Muscle of arm (tissue), 1 donor: ENCODE measurements at regions not wholly inside any gene's neighbourhood (a gene's known extent, or its start where the extent isn't known, plus 50 kb on each side); places are given as distances from the start of the nearest gene placed in this dataset.

Experiments
- DNase-seq: peaks from one replicate; pipeline ENCODE4 v3.0.0-alpha.2; 2013

DNA sequence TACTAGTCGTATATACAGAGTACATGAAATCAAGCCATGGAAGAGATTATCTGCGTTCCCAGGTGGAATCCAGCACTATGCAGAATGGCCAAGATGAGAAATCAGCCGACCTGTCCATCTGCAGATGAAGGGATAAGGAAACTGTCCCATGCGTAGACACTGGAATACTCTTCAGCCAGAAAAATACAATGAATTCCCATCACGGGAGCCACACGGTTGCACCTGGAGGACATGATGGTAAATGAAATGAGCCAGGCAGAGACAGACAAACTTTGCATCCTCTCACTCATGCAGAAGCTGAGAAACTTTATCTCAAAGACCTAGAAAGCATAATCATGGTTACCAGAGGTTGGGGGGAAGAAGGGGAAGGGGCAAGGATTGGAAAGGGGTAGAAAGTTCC is 111.9 kb upstream of the TOP3B start:
- DNase-seq, result no peak

DNA sequence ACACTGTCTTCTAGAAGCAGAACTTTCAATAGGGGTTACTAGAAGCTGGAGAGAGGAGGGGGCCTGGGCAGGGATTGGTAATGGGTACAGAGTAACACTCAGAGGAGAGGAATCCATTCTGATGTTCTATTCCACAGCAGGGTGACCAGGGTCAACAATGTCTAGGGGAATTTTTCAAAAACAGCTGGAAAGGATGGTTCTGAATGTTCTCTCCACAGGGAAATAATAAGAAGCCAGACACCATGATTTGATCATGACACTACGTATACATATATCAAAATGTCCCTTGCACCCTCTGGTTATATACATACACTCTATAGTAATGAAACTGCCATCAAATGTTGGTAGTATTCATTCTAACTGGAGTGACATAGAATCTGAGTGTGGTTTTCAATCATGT is 111.2 kb upstream of the TOP3B start:
- DNase-seq, result no peak

DNA sequence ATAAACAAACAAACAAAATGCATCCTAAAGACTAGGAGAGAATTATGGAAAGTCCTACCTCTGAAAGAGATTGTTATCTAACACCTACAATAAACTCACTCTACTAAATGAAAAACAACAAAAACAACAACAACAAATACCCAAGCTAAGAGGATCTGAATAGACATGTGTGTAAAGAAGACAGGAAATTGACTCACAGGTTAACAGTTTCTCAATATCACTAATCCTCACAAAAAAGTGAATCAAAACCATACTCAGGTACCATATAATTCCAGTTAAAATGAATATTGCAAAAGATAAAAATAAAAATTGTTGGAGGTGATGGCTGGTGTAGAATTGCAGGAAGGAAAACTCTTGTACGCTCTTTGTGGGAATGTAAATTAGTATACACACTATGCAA is 110.4 kb upstream of the TOP3B start:
- no peak for DNase-seq

DNA sequence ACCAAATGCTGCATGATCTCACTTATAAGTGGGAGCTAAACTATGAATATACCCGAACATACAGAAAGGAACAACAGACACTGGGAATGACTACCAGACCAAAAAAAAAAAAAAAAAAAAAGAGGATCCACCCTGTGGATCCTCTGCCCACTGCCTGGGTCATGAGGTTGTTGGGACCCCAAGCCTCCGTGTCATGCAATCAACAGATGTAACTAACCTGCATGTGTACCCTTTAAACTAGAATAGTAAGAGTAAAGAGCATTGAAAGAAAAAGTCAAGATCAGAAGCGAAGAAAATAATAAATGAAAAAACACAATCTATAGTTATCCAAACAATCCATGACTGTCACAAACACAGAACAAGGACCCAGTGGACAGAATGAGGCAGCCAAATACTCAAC is 109.5 kb upstream of the TOP3B start:
- DNase-seq, result no peak

DNA sequence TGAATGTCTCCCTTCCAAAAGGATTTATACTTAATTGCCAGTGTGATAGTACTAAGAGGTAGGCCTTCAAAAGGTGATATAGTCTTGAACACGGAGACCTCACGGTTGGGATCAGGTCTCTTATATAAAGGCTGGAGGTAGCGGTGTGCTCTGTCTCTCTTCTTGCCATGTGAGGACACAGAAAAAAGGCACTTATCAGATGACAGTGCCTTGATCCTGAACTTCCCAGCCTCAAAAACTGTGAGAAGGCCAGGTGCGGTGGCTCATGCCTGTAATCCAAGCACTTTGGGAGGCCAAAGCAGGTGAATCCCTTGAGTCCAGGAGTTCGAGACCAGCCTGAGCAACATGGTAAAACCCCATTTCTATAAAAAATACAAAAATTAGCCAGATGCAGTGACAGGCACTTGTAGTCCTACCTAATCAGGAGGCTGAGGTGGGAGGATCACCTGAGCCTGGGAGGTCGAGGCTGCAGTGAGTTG is 108.9 kb upstream of the TOP3B start:
- no peak for DNase-seq

DNA sequence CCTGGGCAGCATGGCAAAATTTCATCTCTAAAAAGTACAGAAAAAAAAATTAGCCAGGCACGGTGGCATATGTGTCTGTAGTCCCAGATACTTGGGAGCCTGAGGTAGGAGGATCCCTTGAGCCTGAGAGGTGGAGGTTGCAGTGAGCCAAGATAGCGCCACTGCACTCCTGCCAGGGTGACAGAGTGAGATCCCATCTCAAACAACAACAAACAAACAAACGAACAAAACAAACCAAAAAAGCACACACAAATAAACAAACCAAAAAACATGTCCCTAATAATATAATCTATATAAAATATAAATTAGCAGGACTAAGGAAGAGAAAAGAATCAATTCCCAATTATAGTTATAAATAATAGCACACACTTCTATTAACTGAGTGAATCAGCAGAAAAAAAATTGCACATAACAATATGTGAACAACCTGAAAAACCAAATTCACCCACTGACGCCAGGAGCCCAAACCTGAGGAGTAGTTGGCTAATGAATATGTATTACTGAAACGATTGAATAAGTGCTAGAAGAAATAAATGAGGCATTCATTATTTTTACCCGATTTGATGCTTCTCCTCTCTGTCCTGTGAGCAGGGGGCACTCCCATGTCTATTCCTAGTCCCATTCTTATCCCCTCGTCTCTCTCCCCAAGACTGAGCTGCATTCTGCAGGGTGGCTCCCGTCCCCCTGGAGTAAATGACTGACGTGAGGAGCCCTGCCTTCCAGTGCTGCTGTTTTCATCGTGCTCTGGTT is 108.2 kb upstream of the TOP3B start:
- DNase-seq, result no peak

DNA sequence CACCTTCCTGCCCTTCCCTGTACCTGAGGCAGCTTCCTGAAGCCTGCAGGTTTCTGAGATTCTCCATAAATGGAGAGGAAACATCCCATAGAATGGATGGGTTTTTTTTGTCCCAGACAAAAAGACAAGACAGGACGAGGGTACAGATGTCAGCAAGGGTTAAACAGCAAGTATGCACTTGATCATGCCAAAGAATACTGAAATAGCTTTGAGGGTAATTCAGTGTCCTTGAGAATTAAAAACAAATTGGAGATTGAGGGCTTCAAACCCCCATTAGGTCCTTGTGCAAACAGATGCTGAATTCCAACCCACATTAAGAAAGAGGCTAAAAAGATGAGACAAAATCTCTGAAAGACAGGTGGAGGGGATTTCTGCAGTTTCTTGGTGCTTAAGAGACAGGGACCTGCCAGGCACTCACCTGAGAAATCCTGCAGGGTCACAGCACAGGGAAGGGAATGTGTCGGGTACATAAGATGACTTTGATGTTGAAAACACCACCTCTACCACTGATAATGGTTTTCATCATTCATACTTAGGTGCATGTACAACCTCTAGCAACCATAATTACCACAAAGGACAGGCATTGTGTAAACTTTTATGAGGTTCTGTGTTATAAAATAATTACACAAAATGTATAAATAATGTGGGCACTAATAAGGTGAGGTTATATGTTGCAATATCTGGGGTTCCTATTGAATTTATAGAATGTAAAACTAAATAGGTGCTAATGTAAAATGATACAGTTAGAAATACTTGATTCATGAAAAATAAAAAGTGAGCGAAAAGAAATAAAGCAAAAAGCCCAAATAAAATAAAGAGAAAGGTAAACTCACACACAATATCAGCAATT is 107.1 kb upstream of the TOP3B start:
- no peak for DNase-seq

DNA sequence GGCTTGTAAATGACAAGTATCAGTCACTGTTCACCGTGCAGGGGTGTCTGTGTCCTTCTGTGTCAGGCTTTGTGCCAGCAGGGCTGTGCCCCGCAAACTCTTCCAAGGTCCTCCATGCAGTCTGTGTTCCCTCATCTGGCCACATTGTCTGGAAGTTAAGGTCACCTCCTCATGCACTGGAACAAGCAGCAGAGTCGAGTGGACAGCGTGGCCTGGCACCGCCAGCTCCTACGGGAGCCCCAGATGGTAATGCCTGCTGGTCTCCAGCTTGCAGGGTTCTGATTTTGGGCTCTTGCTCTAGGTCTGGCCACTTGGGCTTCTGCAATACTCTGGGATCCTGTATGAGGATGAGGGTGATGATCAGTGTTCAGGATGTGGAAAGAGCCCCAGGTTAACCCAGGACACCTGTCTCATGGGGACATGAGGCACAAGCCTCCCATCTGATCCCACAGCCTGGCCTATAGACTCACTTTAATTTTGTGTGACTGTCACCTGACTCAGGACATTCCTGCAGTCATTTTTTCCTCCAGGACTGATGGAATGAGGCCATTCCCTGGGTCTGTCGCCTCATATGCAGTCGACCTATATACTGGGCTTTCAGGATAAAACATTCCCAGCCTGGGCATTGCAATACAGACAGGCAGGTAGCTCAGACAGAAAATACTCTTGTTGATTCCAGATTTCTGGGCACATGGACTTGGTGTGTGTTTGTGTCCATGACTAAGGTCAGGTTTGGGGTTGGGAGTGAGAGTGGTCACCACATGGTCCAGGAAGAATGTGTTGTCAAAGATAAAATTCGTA is 106.3 kb upstream of the TOP3B start:
- no peak for DNase-seq

DNA sequence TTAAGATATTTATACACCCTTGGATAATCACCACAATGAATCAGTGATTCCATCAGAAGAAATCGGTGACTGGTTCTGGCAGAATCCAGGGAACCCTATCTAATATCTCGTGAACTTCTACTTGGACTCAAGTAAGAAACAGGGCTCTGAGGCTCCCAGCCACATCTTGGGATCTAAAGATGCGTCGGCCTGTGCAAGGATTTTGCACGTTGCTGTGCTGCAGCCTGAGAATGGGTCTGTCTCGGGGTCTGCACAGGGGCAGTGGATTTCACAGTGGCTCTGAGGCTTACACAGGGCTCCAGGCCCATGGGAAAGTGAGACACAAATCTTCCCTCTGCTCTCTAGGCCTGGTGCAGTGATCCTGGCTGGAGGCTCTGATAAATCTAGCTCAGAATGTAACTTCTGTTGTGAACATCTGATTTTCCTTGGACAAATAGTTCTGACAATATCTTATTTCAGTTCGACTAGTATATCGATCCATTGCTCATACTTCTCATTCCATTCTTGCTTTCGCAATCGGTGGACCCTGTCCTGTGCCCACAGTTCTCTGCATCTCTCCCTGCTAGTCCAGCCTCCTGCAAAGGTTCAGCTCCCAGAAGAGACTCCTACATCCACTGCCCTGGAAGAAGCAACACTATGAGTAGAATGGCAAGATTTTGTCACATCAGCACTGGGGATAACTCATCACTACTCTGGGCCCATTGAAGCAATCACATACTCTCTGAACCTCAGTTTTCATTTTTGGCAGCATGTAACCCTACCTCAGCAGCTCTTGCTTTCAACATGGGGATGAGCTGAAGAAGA is 105.5 kb upstream of the TOP3B start:
- DNase-seq, result no peak

DNA sequence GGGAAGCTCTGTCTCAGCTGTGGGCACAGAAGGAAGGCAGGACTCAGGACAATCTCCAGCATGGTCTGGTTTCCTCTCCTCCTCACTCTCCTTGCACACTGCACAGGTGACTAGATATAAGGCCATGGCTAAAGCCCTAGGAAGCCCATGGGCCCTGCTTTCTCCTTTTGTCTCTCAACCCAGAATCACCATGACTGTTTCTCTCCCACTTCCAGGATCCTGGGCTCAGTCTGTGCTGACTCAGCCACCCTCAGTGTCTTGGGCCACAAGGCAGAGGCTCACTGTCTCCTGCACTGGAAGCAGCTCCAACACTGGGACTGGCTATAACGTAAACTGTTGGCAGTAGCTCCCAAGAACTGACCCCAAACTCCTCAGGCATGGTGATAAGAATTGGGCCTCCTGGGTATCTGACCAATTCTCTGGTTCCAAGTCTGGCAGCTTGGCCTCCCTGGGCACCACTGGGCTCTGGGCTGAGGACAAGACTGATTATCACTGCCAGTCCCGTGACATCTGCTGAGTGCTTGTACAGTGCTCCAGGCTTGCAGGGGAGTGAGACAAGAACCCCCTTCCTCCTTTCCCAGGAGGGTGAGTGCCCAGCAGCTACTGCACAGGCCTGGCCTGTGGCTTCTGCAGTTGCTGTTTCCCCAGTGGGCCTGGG is 104.0 kb upstream of the TOP3B start:
- no peak for DNase-seq

DNA sequence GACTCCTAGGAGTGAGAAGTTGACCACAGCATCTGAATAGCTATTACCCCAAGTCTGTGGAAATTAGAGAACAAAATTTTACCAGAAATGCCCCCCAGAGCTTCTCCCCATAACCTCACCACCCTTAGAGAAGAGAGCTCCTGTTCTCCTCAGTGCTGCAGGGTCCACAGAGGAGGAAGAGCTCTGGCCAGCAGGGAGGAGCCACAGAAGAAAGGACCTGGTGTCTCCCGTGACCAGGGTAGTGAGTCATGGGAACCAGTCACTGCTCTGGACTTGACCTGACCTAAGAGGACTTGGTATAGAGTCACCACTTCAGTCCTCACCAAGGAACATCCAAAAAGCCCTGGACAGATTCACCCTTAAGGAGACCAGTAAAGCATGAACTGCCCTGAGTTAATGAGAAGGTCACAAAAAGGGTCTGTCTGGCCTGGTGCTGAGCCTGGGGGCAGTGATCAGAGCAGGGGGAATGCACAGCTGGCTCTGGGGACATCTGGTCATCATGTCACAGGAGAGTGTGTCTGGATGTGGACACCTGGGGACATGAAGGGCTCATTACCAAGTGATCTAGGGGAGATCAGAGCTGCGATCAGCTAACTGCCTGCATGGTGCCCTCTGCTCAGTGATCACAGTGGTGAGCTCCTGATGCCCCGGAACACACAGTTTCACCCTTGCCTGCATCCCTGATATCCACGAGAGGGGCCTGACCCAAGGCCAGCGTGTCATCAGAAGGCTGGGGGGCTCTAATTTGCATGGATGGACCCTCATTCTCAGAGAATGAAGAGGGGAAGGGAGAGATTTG is 103.3 kb upstream of the TOP3B start:
- no peak for DNase-seq

DNA sequence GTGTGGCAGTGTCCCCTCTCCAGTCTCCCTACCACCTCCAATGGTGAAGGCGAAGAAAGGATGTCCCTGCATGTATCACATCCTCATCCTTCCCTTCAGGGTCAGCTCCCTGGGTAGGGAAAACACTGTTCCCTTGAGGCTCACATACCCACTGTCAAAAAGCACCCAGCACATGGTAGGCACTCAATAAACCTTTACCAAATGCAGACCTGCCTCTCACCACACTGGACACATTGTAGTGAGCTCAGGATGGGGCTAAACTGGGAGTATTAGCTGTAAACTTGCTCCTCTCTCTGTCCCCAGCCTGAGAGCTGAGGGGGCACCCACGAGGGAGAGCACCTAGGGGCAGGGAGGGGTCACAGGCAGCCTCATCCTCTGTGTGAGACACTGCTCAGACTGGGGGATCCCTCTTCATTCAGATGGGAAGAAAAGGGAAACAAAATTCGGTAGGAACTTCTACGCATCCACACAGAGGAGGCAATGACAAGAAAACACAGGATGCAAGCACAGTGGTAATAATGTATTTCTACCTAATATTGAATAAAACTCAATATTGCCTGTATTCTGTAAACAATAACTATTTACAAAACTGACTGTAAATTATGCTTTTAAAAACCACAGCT is 101.6 kb upstream of the TOP3B start:
- DNase-seq, result no peak

DNA sequence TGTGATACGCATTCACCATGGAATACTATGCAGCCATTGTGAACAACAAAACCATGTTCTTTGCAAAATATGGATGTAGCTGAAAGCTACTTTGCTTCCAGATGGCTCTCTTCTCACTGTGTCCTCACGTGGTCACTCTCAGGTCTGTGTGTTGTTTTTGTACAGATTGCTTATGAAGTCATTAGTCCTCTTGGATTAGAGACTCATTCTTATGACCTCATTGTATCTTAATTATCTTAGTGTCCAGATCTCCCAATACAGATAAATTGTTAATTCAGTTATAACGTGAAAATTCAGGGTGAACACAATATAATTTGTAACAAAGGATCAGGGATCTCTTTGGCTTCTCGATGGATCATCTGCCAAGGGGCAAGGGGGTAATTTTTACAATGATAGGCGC is 100.4 kb upstream of the TOP3B start:
- DNase-seq, result no peak

DNA sequence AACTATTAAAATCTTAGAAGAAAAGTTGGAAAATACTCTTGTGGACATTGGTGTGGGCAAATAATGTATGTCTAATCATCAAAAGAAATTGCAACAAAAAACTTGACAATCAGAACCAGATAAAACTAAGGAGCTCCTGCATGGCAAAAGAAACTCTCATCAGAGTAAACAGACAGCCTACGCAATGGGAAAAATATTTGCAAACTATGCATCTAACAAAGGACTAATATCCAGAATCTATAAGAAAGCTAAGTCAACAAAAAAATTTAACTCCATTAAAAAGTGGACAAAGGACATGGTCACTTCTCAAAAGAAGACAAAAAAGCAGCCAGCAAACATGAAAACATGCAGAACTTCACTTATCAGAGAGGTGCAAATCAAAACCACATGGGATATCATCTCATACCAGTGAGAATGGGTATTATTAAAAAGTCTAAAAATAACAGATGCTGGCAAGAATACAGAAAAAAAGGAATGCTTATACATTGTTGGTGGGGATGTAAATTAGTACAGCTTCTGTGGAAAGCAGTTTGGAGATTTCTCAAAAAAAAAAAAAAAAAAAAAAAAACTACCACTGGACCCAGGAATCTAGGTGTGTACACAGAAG is 99.7 kb upstream of the TOP3B start:
- DNase-seq, result no peak

DNA sequence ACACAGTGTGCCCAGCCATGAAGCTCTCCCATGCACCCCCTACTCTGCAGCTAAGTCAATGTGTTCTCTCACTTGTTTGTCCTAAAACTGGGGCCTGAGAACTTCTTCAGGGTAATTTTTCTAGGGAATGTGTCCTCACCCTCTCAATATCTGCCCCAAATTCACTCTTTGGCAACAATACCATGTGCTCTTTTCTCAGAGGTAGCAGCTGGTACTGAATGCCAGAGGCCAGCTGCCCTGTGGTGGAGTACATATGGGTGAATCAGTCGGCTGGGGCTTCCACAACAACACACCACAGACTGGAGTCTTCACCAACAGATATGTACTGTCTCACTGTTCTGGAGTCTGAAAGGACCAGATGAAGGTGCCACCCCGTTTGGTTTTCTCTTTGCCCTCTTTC is 97.7 kb upstream of the TOP3B start:
- DNase-seq, result no peak

DNA sequence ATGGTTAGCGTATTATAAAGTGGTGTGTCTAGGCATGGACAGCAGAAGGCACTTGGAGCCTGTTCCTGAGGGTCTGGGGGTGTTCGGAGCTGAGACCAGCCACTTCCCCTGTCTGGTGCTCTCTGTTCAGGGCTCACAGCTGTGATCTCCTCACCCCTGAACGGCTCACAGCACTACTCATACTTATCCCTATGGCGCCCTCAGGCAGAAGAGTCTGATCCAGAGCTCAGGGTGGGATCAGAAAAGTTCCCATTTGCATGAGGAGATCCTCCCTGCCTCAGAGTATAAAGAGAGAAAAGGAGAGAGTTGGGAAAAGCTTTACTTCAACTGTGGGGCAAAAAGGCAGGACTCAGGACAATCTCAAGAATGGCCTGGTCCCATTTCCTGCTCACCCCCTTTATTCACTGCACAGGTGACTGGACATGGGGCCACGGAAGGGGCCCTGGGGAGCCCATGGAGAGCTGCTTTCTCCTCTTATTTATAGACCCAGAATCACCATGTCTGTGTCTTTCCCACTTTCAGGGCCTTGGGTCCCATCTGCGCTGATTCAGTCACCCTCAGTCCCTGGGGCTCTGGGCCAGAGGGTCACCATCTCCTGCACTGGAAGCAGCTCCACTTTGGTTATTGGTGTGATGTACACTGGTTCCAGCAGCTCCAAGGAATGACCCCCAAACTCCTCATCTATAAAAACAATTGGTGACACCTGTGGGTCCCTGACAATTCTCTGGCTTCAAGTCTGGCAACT is 97.0 kb upstream of the TOP3B start:
- DNase-seq, result no peak

DNA sequence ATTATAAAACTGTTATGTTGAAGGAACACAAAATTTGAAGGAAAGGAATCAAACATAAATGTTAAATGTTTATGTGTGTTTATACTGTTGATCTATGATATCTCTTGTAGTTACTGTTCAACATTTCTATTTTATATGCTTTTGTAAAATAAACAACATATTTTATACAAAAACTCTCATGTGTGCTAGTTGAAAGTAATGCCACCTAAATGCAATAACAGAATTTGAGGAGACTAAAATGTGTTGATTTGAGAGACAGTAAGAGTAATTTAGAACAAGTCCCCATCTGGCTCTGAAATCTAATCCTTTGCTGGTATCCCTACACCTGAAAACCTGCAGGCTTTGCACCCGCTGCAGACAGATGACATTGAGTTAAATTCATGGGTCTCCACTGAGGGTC is 95.7 kb upstream of the TOP3B start:
- DNase-seq, result no peak

DNA sequence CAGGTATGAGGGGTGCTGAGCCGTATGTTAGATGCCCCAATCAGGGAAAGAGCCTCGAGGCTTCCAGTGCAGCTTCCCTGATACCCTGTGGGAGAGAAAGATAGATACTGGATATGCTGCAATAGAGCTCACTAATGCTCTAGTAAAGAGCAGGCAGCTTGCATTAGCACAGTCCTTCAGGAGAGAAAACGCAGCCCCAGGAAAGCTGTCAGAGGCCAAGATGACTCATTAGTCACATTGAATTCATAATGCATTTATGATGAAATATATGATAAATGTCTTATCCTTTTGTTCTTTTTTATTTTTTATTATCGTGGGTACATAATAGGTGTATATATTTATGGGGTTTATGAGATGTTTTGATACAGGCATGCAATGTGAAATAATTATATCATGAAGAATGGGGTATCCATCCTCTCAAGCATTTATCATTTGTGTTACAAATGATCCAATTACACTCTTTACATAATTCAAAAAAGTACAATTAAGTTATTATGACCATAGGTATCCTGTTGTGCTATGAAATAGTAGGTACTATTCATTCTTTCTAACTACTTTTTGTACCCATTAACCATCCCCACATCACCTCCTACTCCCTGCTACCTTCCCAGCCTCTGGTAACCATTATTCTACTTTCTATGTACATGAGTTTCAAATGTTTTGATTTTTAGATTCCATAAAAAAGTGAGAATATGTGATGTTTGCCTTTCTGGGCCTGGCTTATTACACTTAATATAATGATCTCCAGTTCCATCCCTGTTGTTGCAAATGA is 94.5 kb upstream of the TOP3B start:
- DNase-seq, result no peak
